WTC11 (cell line): ENCODE measurements at regions not wholly inside any gene's neighbourhood (a gene's known extent, or its start where the extent isn't known, plus 50 kb on each side); places are given as distances from the start of the nearest gene placed in this dataset.

Experiments used
- ATAC-seq: fragments of 200-7000 bp; cut with Tn5 transposase; 2 replicates; pipeline ENCODE4 v1.10.0; 2021; ENCODE audit warnings: mild to moderate bottlenecking, moderate library complexity
- CTCF ChIA-PET: fragments of 300-600 bp; sonication (Branson Sonifier 250); formaldehyde crosslinking; loops from one replicate; lab custom pipeline; 2021; ENCODE audit warnings: antibody characterized with exemption; lab: Charles Lee
- POLR2A ChIA-PET: fragments of 350-600 bp; sonication (Branson Sonifier 250); formaldehyde crosslinking; loops from one replicate; lab custom pipeline; 2021; ENCODE audit warnings: antibody characterized with exemption; lab: Charles Lee
- DNase-seq: peaks from one replicate; pipeline ENCODE4 v3.0.0; 2021; ENCODE audit warnings: low spot score
- H3K27ac Mint-ChIP-seq: 2 replicates; pipeline ENCODE4 v1.8.0; 2021; ENCODE audit warnings: mixed read lengths
- H3K27me3 Mint-ChIP-seq: 2 replicates; pipeline ENCODE4 v1.8.0; 2021; ENCODE audit warnings: low read depth, mild to moderate bottlenecking, moderate library complexity, mixed read lengths
- H3K36me3 Mint-ChIP-seq: 2 replicates; pipeline ENCODE4 v1.8.0; 2021; ENCODE audit warnings: mixed read lengths
- H3K4me1 Mint-ChIP-seq: 2 replicates; pipeline ENCODE4 v1.8.0; 2022; ENCODE audit warnings: mixed read lengths
- H3K4me3 Mint-ChIP-seq: 2 replicates; pipeline ENCODE4 v1.8.0; 2021; ENCODE audit warnings: mild to moderate bottlenecking, moderate library complexity, mixed read lengths
- H3K9me3 Mint-ChIP-seq: 2 replicates; pipeline ENCODE4 v1.8.0; 2021; ENCODE audit warnings: mixed read lengths
- CBFB ChIP-seq: sonication (generic); formaldehyde crosslinking; IDR thresholded peaks from 2 replicates; pipeline ENCODE4 v1.8.1; 2022; ENCODE audit warnings: mild to moderate bottlenecking, low read depth, missing genetic modification reagents
- E2F5 ChIP-seq: sonication (generic); formaldehyde crosslinking; IDR thresholded peaks from 2 replicates; pipeline ENCODE4 v1.8.1; 2022; ENCODE audit warnings: mild to moderate bottlenecking, moderate library complexity, missing genetic modification reagents
- FOXP1 ChIP-seq: sonication (generic); formaldehyde crosslinking; IDR thresholded peaks from 2 replicates; pipeline ENCODE4 v1.8.0; 2022; ENCODE audit warnings: missing genetic modification reagents, mild to moderate bottlenecking, moderate library complexity, borderline replicate concordance
- GTF2I ChIP-seq: fragments of 250-450 bp; sonication (Bioruptor Pico); conservative IDR thresholded peaks from 2 replicates; pipeline ENCODE4 v1.4.0; 2021; ENCODE audit warnings: mild to moderate bottlenecking
- HMGXB4 ChIP-seq: sonication (generic); formaldehyde crosslinking; IDR thresholded peaks from 2 replicates; pipeline ENCODE4 v1.8.1; 2023; ENCODE audit warnings: mild to moderate bottlenecking, moderate library complexity, missing genetic modification reagents
- KAT7 ChIP-seq: sonication (generic); formaldehyde crosslinking; IDR thresholded peaks from 2 replicates; pipeline ENCODE4 v1.8.1; 2023; ENCODE audit warnings: missing genetic modification reagents, mild to moderate bottlenecking, borderline replicate concordance
- MAX ChIP-seq: sonication (generic); formaldehyde crosslinking; IDR thresholded peaks from 2 replicates; pipeline ENCODE4 v1.8.0; 2022; ENCODE audit warnings: mild to moderate bottlenecking, missing genetic modification reagents
- MLX ChIP-seq: sonication (generic); formaldehyde crosslinking; IDR thresholded peaks from 2 replicates; pipeline ENCODE4 v1.8.1; 2023; ENCODE audit warnings: mild to moderate bottlenecking, missing genetic modification reagents, moderate library complexity
- MYBL2 ChIP-seq: sonication (generic); formaldehyde crosslinking; IDR thresholded peaks from 2 replicates; pipeline ENCODE4 v1.8.1; 2023; ENCODE audit warnings: mild to moderate bottlenecking, moderate library complexity, missing genetic modification reagents
- OVOL2 ChIP-seq: fragments of 250-450 bp; sonication (Bioruptor Pico); IDR thresholded peaks from 2 replicates; pipeline ENCODE4 v1.9.0; 2021; ENCODE audit warnings: mild to moderate bottlenecking, borderline replicate concordance
- RELA ChIP-seq: sonication (generic); formaldehyde crosslinking; IDR thresholded peaks from 2 replicates; pipeline ENCODE4 v1.8.1; 2022; ENCODE audit warnings: missing genetic modification reagents, mild to moderate bottlenecking, borderline replicate concordance
- TCF7 ChIP-seq: sonication (generic); formaldehyde crosslinking; IDR thresholded peaks from 2 replicates; pipeline ENCODE4 v1.8.0; 2022; ENCODE audit warnings: mild to moderate bottlenecking, low read depth, missing genetic modification reagents, moderate library complexity
- TEAD1 ChIP-seq: sonication (generic); formaldehyde crosslinking; IDR thresholded peaks from 2 replicates; pipeline ENCODE4 v1.8.0; 2022; ENCODE audit warnings: mild to moderate bottlenecking, missing genetic modification reagents
- TEAD4 ChIP-seq: sonication (generic); formaldehyde crosslinking; IDR thresholded peaks from 2 replicates; pipeline ENCODE4 v1.8.0; 2022; ENCODE audit warnings: mild to moderate bottlenecking, missing genetic modification reagents
- USF1 ChIP-seq: sonication (generic); formaldehyde crosslinking; IDR thresholded peaks from 2 replicates; pipeline ENCODE4 v1.8.0; 2022; ENCODE audit warnings: mild to moderate bottlenecking, missing genetic modification reagents
- ZNF121 ChIP-seq: sonication (generic); formaldehyde crosslinking; IDR thresholded peaks from 2 replicates; pipeline ENCODE4 v1.8.0; 2023; ENCODE audit warnings: missing genetic modification reagents
- ZNF219 ChIP-seq: sonication (generic); formaldehyde crosslinking; IDR thresholded peaks from 2 replicates; pipeline ENCODE4 v1.8.0; 2023; ENCODE audit warnings: missing genetic modification reagents, mild to moderate bottlenecking, borderline replicate concordance
- TF ChIP-seq, protein P1 (sequence below): sonication (generic); formaldehyde crosslinking; IDR thresholded peaks from 2 replicates; pipeline ENCODE4 v1.8.1; 2023; ENCODE audit warnings: mild to moderate bottlenecking, missing genetic modification reagents, borderline replicate concordance
- TF ChIP-seq, protein P2 (sequence below): sonication (generic); formaldehyde crosslinking; conservative IDR thresholded peaks from 2 replicates; pipeline ENCODE4 v1.8.1; 2022; ENCODE audit warnings: mild to moderate bottlenecking, missing genetic modification reagents

- TF ChIP-seq, protein P1, sequence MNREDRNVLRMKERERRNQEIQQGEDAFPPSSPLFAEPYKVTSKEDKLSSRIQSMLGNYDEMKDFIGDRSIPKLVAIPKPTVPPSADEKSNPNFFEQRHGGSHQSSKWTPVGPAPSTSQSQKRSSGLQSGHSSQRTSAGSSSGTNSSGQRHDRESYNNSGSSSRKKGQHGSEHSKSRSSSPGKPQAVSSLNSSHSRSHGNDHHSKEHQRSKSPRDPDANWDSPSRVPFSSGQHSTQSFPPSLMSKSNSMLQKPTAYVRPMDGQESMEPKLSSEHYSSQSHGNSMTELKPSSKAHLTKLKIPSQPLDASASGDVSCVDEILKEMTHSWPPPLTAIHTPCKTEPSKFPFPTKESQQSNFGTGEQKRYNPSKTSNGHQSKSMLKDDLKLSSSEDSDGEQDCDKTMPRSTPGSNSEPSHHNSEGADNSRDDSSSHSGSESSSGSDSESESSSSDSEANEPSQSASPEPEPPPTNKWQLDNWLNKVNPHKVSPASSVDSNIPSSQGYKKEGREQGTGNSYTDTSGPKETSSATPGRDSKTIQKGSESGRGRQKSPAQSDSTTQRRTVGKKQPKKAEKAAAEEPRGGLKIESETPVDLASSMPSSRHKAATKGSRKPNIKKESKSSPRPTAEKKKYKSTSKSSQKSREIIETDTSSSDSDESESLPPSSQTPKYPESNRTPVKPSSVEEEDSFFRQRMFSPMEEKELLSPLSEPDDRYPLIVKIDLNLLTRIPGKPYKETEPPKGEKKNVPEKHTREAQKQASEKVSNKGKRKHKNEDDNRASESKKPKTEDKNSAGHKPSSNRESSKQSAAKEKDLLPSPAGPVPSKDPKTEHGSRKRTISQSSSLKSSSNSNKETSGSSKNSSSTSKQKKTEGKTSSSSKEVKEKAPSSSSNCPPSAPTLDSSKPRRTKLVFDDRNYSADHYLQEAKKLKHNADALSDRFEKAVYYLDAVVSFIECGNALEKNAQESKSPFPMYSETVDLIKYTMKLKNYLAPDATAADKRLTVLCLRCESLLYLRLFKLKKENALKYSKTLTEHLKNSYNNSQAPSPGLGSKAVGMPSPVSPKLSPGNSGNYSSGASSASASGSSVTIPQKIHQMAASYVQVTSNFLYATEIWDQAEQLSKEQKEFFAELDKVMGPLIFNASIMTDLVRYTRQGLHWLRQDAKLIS (CRISPR knock-in tag), result no peak
- TF ChIP-seq OVOL2 (CRISPR knock-in tag) (no peak), TCF7 (no peak), CBFB (CRISPR knock-in tag) (no peak), HMGXB4 (no peak), E2F5 (no peak), TEAD4 (CRISPR knock-in tag) (no peak)
- TF ChIP-seq, all 79 proteins: peak for 0
Observed at GRCh38 chr10:130618647-130619046, 482.5 kb downstream of the GLRX3 start (continued).

DNA sequence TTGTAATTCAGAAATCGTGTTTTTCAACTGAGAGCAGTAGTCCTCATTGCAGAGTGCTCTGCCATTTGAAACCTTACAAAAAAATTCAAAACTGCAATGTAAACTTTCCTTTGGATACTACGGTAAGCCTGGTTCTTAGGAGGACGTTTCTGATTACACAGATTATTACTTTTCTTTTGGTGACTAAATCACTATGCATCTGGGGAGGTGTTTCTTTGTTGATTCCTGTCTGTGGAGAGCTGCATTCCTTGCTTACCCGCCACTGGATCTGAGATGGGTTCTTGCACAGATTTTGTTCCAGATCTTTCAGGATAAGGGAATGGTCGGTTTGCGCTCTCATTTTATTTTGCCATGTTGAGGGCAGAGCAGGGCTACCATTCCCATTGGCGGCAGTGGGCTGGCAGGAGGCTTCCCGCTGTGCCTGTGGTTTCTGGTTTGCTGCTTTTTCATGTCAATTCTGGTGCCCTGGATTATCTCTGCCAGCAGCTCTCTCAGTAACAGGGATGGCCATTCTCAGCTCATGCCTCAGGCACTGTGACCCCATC lies 485.1 kb downstream of the GLRX3 start:
- DNase-seq (no peak), ATAC-seq (no peak)
- ChIA-PET POLR2A (no interaction called here), CTCF (no interaction called here)
- no peak for TF ChIP-seq ZNF121
- no peak for TF ChIP-seq MLX
- no peak for TF ChIP-seq USF1
- no peak for TF ChIP-seq RELA (CRISPR knock-in tag)
- TF ChIP-seq, protein P2, sequence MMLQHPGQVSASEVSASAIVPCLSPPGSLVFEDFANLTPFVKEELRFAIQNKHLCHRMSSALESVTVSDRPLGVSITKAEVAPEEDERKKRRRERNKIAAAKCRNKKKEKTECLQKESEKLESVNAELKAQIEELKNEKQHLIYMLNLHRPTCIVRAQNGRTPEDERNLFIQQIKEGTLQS (CRISPR knock-in tag), result no peak
- TF ChIP-seq MYBL2 (CRISPR knock-in tag), result no peak
- no peak for TF ChIP-seq ZNF219 (CRISPR knock-in tag)
- no peak for TF ChIP-seq KAT7 (CRISPR knock-in tag)
- TF ChIP-seq FOXP1 (CRISPR knock-in tag), result no peak
- TF ChIP-seq GTF2I (CRISPR knock-in tag), result no peak
- TF ChIP-seq TEAD1, result no peak
- no peak for TF ChIP-seq MAX (CRISPR knock-in tag)
- Mint-ChIP-seq H3K4me1 (no peaks in the 10 kb centered on the region), H3K27ac (no peak overlapping the region), H3K4me3 (no peak overlapping the region), H3K27me3 (peaks cover 21% of the 10 kb centered on the region), H3K9me3 (peaks cover 88% of the 10 kb centered on the region), H3K36me3 (peaks cover 80% of the 10 kb centered on the region)
